T-cell (primary cell): ENCODE measurements at regions not wholly inside any gene's neighbourhood (a gene's known extent, or its start where the extent isn't known, plus 50 kb on each side); places are given as distances from the start of the nearest gene placed in this dataset.

ENCODE experiments used
- ATAC-seq, 4 experiments: fragments of 200-7000 bp in 3 of 4; fragments of 150-1000 bp in 1 of 4; cut with Tn5 transposase; replicated peaks in 1 of 4; 1 replicate in 3 of 4; 2 replicates in 1 of 4; pipeline ENCODE4 v1.10.0; 2021; ENCODE audit warnings: moderate library complexity in 3 of 4, mild to moderate bottlenecking in 2 of 4, moderate number of reproducible peaks in 1 of 4
- CTCF ChIA-PET, 2 donors: fragments of 300-600 bp; sonication (Branson Sonifier 250); formaldehyde crosslinking; loops; one replicate each; lab custom pipeline; 2022; ENCODE audit warnings: antibody characterized with exemption in 2 of 2; lab: Charles Lee
- POLR2A ChIA-PET, 2 donors: fragments of 300-600 bp; sonication (Branson Sonifier 250); formaldehyde crosslinking; loops; one replicate each; lab custom pipeline; 2022; ENCODE audit warnings: antibody characterized with exemption in 2 of 2; lab: Charles Lee
- DNase-seq, 35 experiments: peaks; one replicate each; pipeline versions ENCODE4 v3.0.0 to v3.0.0-alpha.2; 2013 to 2023
- H3K27ac ChIP-seq: one replicate; pipeline ENCODE4 v1.5.1; 2013; ENCODE audit warnings: low read length
- H3K27me3 ChIP-seq, 2 experiments: replicated peaks in 1 of 2; 1 replicate in 1 of 2; 2 replicates in 1 of 2; pipeline versions ENCODE4 v1.6.1 to v1.7.0; 2013; ENCODE audit warnings: low read length in 1 of 2, mixed read lengths in 1 of 2; ENCODE audit not compliant: control insufficient read depth in 2 of 2, insufficient read depth in 2 of 2; ENCODE audit errors: extremely low read depth in 1 of 2
- H3K36me3 ChIP-seq, 2 donors: 1 replicate in 1 of 2; 2 replicates in 1 of 2; pipeline versions ENCODE4 v1.6.1 to v1.7.0; 2013; ENCODE audit warnings: low read length in 1 of 2; ENCODE audit not compliant: control insufficient read depth in 2 of 2, insufficient read depth in 1 of 2; ENCODE audit errors: extremely low read depth in 1 of 2
- H3K4me1 ChIP-seq, 2 experiments: 1 replicate in 1 of 2; 2 replicates in 1 of 2; pipeline versions ENCODE4 v1.6.1 to v1.7.0; 2013; ENCODE audit warnings: low read length in 2 of 2, mixed read lengths in 1 of 2; ENCODE audit not compliant: insufficient read depth in 2 of 2, control insufficient read depth in 1 of 2; ENCODE audit errors: extremely low read depth in 1 of 2
- H3K4me3 ChIP-seq, 2 donors: 1 replicate in 1 of 2; 2 replicates in 1 of 2; pipeline versions ENCODE4 v1.5.1 to v1.7.0; 2013; ENCODE audit warnings: mild to moderate bottlenecking in 2 of 2, low read length in 1 of 2, moderate library complexity in 1 of 2; ENCODE audit not compliant: control insufficient read depth in 1 of 2; ENCODE audit errors: extremely low read depth in 1 of 2
- H3K9me3 ChIP-seq: 2 replicates; pipeline ENCODE4 v1.7.0; 2013
- H3K27ac Mint-ChIP-seq, 2 donors: one replicate each; pipeline ENCODE4 v1.8.0; 2020 to 2021; ENCODE audit warnings: mild to moderate bottlenecking in 2 of 2, mixed read lengths in 2 of 2
- H3K27me3 Mint-ChIP-seq, 2 donors: one replicate each; pipeline ENCODE4 v1.8.0; 2021 to 2022; ENCODE audit warnings: mixed read lengths in 2 of 2
- H3K36me3 Mint-ChIP-seq: one replicate; pipeline ENCODE4 v1.8.0; 2021; ENCODE audit warnings: mixed read lengths
- H3K4me1 Mint-ChIP-seq, 3 donors: one replicate each; pipeline ENCODE4 v1.8.0; 2020 to 2022; ENCODE audit warnings: mixed read lengths in 3 of 3, mild to moderate bottlenecking in 1 of 3
- H3K4me3 Mint-ChIP-seq, 3 donors: one replicate each; pipeline ENCODE4 v1.8.0; 2020 to 2022; ENCODE audit warnings: mild to moderate bottlenecking in 3 of 3, mixed read lengths in 3 of 3, moderate library complexity in 3 of 3
- H3K9me3 Mint-ChIP-seq, 3 donors: one replicate each; pipeline ENCODE4 v1.8.0; 2020 to 2022; ENCODE audit warnings: mixed read lengths in 3 of 3
- WGBS: methylation state at CpG from one replicate; pipeline ENCODE4 v1.1.5; 2013; ENCODE audit warnings: missing lambda C conversion rate; ENCODE audit not compliant: insufficient coverage; 5-methylcytosine and 5-hydroxymethylcytosine counted together

DNA sequence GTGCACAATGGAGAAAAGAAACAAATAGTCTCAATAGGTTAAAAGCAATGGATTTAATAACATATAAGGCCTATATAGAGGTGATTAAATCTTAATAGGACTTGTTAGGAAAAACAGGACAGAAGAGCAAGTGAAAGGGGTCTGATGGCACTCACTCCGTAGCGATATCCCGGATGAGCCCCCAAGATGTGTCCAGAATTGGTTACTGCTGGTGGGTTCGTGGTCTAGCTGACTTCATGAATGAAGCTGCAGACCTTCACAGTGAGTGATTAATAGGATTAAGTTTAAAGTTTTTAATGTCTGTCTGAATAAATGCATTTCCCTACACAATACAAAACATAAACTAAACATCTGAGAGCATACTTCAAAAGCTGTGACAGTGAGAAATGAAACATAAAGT, 110.4 kb upstream of the FAM174A start:
- POLR2A ChIA-PET, result no interaction called here
- CTCF ChIA-PET, result no interaction called here
- Mint-ChIP-seq H3K4me3 (no peak overlapping the region), H3K27ac (no peak overlapping the region), H3K27me3 (no peaks in the 10 kb centered on the region), H3K36me3 (peaks cover 6% of the 10 kb centered on the region), H3K9me3 (peaks cover 6 to 16% (median 12%) of the 10 kb centered on the region in 3 donors), H3K4me1 (no peaks in the 10 kb centered on the region)
- no peaks in the 10 kb centered on the region for H3K27me3 ChIP-seq
- no peak overlapping the region for H3K4me3 ChIP-seq
- no peak for ATAC-seq
- no peaks in the 10 kb centered on the region for H3K36me3 ChIP-seq
- no peak for DNase-seq
- no peaks in the 10 kb centered on the region for H3K9me3 ChIP-seq
- WGBS, result 100% methylated on average over 3 of the region's 4 CpGs
- H3K4me1 ChIP-seq, result no peaks in the 10 kb centered on the region
- no peak overlapping the region for H3K27ac ChIP-seq

- Histone ChIP-seq H3K4me1 (no peaks in the 10 kb centered on the region), H3K27me3 (no peaks in the 10 kb centered on the region), H3K9me3 (no peaks in the 10 kb centered on the region), H3K27ac (no peak overlapping the region), H3K36me3 (no peaks in the 10 kb centered on the region), H3K4me3 (no peak overlapping the region)
- H3K27ac Mint-ChIP-seq, result no peak overlapping the region
- ChIA-PET CTCF (no interaction called here), POLR2A (no interaction called here)
- H3K4me1 Mint-ChIP-seq, result no peaks in the 10 kb centered on the region
- no CpG with 5 or more reads among the region's 4 CpGs for WGBS
- no peak for DNase-seq
- H3K4me3 Mint-ChIP-seq, result no peak overlapping the region
- peaks cover 6 to 16% (median 12%) of the 10 kb centered on the region in 3 donors for H3K9me3 Mint-ChIP-seq
- no peak for ATAC-seq
- peaks cover 6% of the 10 kb centered on the region for H3K36me3 Mint-ChIP-seq
- no peaks in the 10 kb centered on the region for H3K27me3 Mint-ChIP-seq
These were observed 111.2 kb upstream of the FAM174A start for GRCh38 chr5:100424017-100424416.

DNA sequence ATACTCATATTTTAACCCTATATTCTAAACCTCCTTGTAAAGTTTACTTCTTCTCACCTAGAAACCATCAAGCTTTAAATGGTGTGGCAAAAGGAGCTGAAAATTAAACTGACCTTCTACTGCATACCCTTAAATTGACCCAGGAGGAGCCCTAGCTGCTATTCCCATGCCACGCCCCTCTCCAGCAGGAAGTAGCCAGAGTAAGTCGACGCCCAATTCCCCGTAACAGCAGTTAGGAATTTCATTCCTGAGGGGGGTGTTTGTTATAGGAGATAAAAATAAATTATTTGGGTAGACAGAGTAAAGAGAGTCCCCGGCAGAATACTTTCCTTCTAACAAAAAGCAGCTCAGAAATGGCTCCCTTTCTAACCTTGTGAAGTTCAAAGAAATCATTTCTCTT, 111.8 kb upstream of the FAM174A start:
- CTCF ChIA-PET, result no interaction called here
- H3K27me3 Mint-ChIP-seq, result no peaks in the 10 kb centered on the region

DNA sequence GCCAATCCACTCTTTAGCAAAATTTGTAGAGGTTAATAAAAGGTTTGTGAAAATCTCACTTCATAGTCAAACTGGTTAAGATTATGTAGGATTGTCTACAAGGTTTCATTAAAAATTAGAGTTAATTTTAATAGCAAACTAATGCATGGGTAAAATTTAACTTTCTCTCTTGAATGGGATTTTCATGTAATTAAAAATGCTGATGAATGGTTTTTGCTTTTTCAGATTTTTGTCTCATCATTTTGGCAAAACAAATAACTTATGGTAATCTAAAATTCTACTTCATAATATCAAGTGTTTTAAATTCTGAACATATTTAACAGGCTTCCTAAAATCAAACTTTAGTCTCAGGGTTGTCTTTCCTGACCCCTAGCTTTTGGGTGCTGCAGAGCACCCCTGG, 113.8 kb upstream of the FAM174A start:
- H3K9me3 Mint-ChIP-seq, result peaks cover 6 to 16% (median 12%) of the 10 kb centered on the region in 3 donors
- ChIA-PET POLR2A (no interaction called here), CTCF (no interaction called here)
- H3K27me3 ChIP-seq, result no peaks in the 10 kb centered on the region
- H3K27me3 Mint-ChIP-seq, result no peaks in the 10 kb centered on the region
- H3K27ac Mint-ChIP-seq, result no peak overlapping the region
- H3K4me3 ChIP-seq, result no peak overlapping the region
- H3K27ac ChIP-seq, result no peak overlapping the region
- no peaks in the 10 kb centered on the region for H3K9me3 ChIP-seq
- no peak overlapping the region for H3K4me3 Mint-ChIP-seq
- H3K4me1 Mint-ChIP-seq, result no peaks in the 10 kb centered on the region
- ATAC-seq (no peak), DNase-seq (no peak)
- no peaks in the 10 kb centered on the region for H3K4me1 ChIP-seq
- no peaks in the 10 kb centered on the region for H3K36me3 ChIP-seq
- H3K36me3 Mint-ChIP-seq, result peaks cover 6% of the 10 kb centered on the region

More for the DNA sequence above, 111.8 kb upstream of the FAM174A start:
- Histone ChIP-seq H3K9me3 (no peaks in the 10 kb centered on the region), H3K4me1 (no peaks in the 10 kb centered on the region), H3K27me3 (no peaks in the 10 kb centered on the region), H3K4me3 (no peak overlapping the region), H3K27ac (no peak overlapping the region), H3K36me3 (no peaks in the 10 kb centered on the region)
- Mint-ChIP-seq H3K9me3 (peaks cover 6 to 16% (median 12%) of the 10 kb centered on the region in 3 donors), H3K4me1 (no peaks in the 10 kb centered on the region), H3K27ac (no peak overlapping the region), H3K4me3 (no peak overlapping the region), H3K36me3 (peaks cover 6% of the 10 kb centered on the region)
- WGBS, result no CpG with 5 or more reads among the region's 5 CpGs
- no peak for ATAC-seq
- DNase-seq, result no peak
- POLR2A ChIA-PET, result interaction anchor here in 1 of 2 donors (0.6 kb wide), 1 partner anchor 543 kb away, joined by 4 read pairs; no protein-coding TSS in a partner anchor

DNA sequence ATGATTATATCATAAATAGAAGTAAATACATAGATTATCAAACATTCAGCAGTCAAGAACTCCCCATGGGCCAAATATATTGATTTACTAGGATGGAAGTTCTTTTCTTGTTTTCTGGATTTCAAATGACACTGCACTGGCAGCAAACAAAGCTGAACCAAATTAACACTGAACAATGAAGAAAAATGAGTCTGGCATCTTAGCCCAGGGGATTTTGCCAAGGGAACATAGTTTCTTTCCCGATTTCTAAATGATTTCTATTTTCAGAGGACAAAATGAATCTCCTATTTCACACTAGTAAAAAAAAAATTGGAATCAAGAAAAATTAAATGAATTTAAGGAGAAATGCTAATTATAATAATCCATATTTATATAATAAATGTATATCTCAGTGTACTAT, 116.9 kb upstream of the FAM174A start:
- Mint-ChIP-seq H3K27me3 (no peaks in the 10 kb centered on the region), H3K4me3 (no peak overlapping the region), H3K4me1 (no peaks in the 10 kb centered on the region), H3K27ac (no peak overlapping the region), H3K9me3 (no peaks in the 10 kb centered on the region), H3K36me3 (no peaks in the 10 kb centered on the region)
- no CpG with 5 or more reads among the region's 1 CpG for WGBS
- no peak for ATAC-seq
- CTCF ChIA-PET, result no interaction called here
- no peak overlapping the region for H3K4me3 ChIP-seq
- no peaks in the 10 kb centered on the region for H3K36me3 ChIP-seq
- no peaks in the 10 kb centered on the region for H3K4me1 ChIP-seq
- no peak for DNase-seq
- H3K27me3 ChIP-seq, result no peaks in the 10 kb centered on the region
- no peaks in the 10 kb centered on the region for H3K9me3 ChIP-seq
- POLR2A ChIA-PET, result no interaction called here
- no peak overlapping the region for H3K27ac ChIP-seq

- no CpG with 5 or more reads among the region's 3 CpGs for WGBS
- POLR2A ChIA-PET, result no interaction called here
- H3K27ac Mint-ChIP-seq, result no peak overlapping the region
These were observed 125.5 kb upstream of the FAM174A start for GRCh38 chr5:100409660-100410151.

DNA sequence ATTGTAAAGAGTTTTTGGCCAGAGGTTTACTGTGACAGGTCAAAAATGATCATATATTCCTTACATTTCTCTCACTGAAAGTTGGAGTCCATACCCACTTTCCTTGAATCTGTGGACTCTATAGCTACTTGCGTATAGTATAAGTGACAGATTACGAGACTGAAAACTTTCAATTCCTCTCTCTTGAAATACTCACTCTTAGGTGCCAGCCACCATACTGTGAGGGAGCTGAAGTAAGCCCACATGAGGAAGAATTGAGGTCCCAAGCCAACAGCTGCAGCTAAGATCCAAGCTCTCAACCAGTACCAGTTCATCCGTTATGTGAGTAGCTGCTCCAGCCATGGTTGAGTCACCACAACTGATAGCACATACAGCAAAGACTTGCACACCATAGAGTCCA, 128.1 kb upstream of the FAM174A start:
- CTCF ChIA-PET, result no interaction called here
- no peaks in the 10 kb centered on the region for H3K4me1 ChIP-seq
- Mint-ChIP-seq H3K36me3 (no peaks in the 10 kb centered on the region), H3K27me3 (no peaks in the 10 kb centered on the region), H3K27ac (no peak overlapping the region), H3K9me3 (no peaks in the 10 kb centered on the region), H3K4me1 (no peaks in the 10 kb centered on the region), H3K4me3 (no peak overlapping the region)
- H3K27me3 ChIP-seq, result no peaks in the 10 kb centered on the region
- no peak overlapping the region for H3K4me3 ChIP-seq
- no peaks in the 10 kb centered on the region for H3K36me3 ChIP-seq
- 100% methylated on average over 1 of the region's 3 CpGs for WGBS
- ATAC-seq (no peak), DNase-seq (no peak)
- POLR2A ChIA-PET, result no interaction called here
- no peak overlapping the region for H3K27ac ChIP-seq
- no peaks in the 10 kb centered on the region for H3K9me3 ChIP-seq

More at GRCh38 chr5:100409660-100410151, 125.5 kb upstream of the FAM174A start:
- H3K27me3 Mint-ChIP-seq, result no peaks in the 10 kb centered on the region
- Histone ChIP-seq H3K9me3 (no peaks in the 10 kb centered on the region), H3K27me3 (no peaks in the 10 kb centered on the region), H3K27ac (no peak overlapping the region), H3K4me1 (no peaks in the 10 kb centered on the region), H3K36me3 (no peaks in the 10 kb centered on the region), H3K4me3 (no peak overlapping the region)
- no peak for DNase-seq
- CTCF ChIA-PET, result no interaction called here
- no peaks in the 10 kb centered on the region for H3K36me3 Mint-ChIP-seq
- H3K4me1 Mint-ChIP-seq, result no peaks in the 10 kb centered on the region
- H3K9me3 Mint-ChIP-seq, result no peaks in the 10 kb centered on the region
- H3K4me3 Mint-ChIP-seq, result no peak overlapping the region
- no peak for ATAC-seq
